WTC11 (cell line): ENCODE measurements at regions not wholly inside any gene's neighbourhood (a gene's known extent, or its start where the extent isn't known, plus 50 kb on each side); places are given as distances from the start of the nearest gene placed in this dataset.

Experiments
- ATAC-seq: fragments of 200-7000 bp; cut with Tn5 transposase; 2 replicates; pipeline ENCODE4 v1.10.0; 2021; ENCODE audit warnings: mild to moderate bottlenecking, moderate library complexity
- CTCF ChIA-PET: fragments of 300-600 bp; sonication (Branson Sonifier 250); formaldehyde crosslinking; loops from one replicate; lab custom pipeline; 2021; ENCODE audit warnings: antibody characterized with exemption; lab: Charles Lee
- POLR2A ChIA-PET: fragments of 350-600 bp; sonication (Branson Sonifier 250); formaldehyde crosslinking; loops from one replicate; lab custom pipeline; 2021; ENCODE audit warnings: antibody characterized with exemption; lab: Charles Lee
- DNase-seq: peaks from one replicate; pipeline ENCODE4 v3.0.0; 2021; ENCODE audit warnings: low spot score
- H3K27ac Mint-ChIP-seq: 2 replicates; pipeline ENCODE4 v1.8.0; 2021; ENCODE audit warnings: mixed read lengths
- H3K27me3 Mint-ChIP-seq: 2 replicates; pipeline ENCODE4 v1.8.0; 2021; ENCODE audit warnings: low read depth, mild to moderate bottlenecking, moderate library complexity, mixed read lengths
- H3K36me3 Mint-ChIP-seq: 2 replicates; pipeline ENCODE4 v1.8.0; 2021; ENCODE audit warnings: mixed read lengths
- H3K4me1 Mint-ChIP-seq: 2 replicates; pipeline ENCODE4 v1.8.0; 2022; ENCODE audit warnings: mixed read lengths
- H3K4me3 Mint-ChIP-seq: 2 replicates; pipeline ENCODE4 v1.8.0; 2021; ENCODE audit warnings: mild to moderate bottlenecking, moderate library complexity, mixed read lengths
- H3K9me3 Mint-ChIP-seq: 2 replicates; pipeline ENCODE4 v1.8.0; 2021; ENCODE audit warnings: mixed read lengths
- ETV6 ChIP-seq: sonication (generic); formaldehyde crosslinking; IDR thresholded peaks from 2 replicates; pipeline ENCODE4 v1.8.1; 2022; ENCODE audit warnings: mild to moderate bottlenecking, missing genetic modification reagents
- FOXP1 ChIP-seq: sonication (generic); formaldehyde crosslinking; IDR thresholded peaks from 2 replicates; pipeline ENCODE4 v1.8.0; 2022; ENCODE audit warnings: missing genetic modification reagents, mild to moderate bottlenecking, moderate library complexity, borderline replicate concordance
- GTF2I ChIP-seq: fragments of 250-450 bp; sonication (Bioruptor Pico); conservative IDR thresholded peaks from 2 replicates; pipeline ENCODE4 v1.4.0; 2021; ENCODE audit warnings: mild to moderate bottlenecking
- KAT7 ChIP-seq: sonication (generic); formaldehyde crosslinking; IDR thresholded peaks from 2 replicates; pipeline ENCODE4 v1.8.1; 2023; ENCODE audit warnings: missing genetic modification reagents, mild to moderate bottlenecking, borderline replicate concordance
- MXD4 ChIP-seq: fragments of 250-450 bp; sonication (Bioruptor Pico); IDR thresholded peaks from 2 replicates; pipeline ENCODE4 v1.8.0; 2021; ENCODE audit warnings: mild to moderate bottlenecking, moderate library complexity, borderline replicate concordance
- NR2C2 ChIP-seq: sonication (generic); formaldehyde crosslinking; IDR thresholded peaks from 2 replicates; pipeline ENCODE4 v1.8.0; 2022; ENCODE audit warnings: mild to moderate bottlenecking, missing genetic modification reagents
- SMAD3 ChIP-seq: sonication (generic); formaldehyde crosslinking; IDR thresholded peaks from 2 replicates; pipeline ENCODE4 v1.8.0; 2022; ENCODE audit warnings: missing genetic modification reagents, mild to moderate bottlenecking, borderline replicate concordance
- SOX15 ChIP-seq: fragments of 250-450 bp; sonication (Bioruptor Pico); IDR thresholded peaks from 2 replicates; pipeline ENCODE4 v1.9.0; 2021; ENCODE audit warnings: mild to moderate bottlenecking
- SP1 ChIP-seq: sonication (generic); formaldehyde crosslinking; conservative IDR thresholded peaks from 2 replicates; pipeline ENCODE4 v1.8.1; 2022; ENCODE audit warnings: missing genetic modification reagents
- TEAD1 ChIP-seq: sonication (generic); formaldehyde crosslinking; IDR thresholded peaks from 2 replicates; pipeline ENCODE4 v1.8.0; 2022; ENCODE audit warnings: mild to moderate bottlenecking, missing genetic modification reagents
- TF ChIP-seq, protein P1 (sequence below): sonication (generic); formaldehyde crosslinking; conservative IDR thresholded peaks from 2 replicates; pipeline ENCODE4 v1.8.1; 2022; ENCODE audit warnings: mild to moderate bottlenecking, missing genetic modification reagents
- TF ChIP-seq, protein P2 (sequence below): sonication (generic); formaldehyde crosslinking; IDR thresholded peaks from 2 replicates; pipeline ENCODE4 v1.8.1; 2023; ENCODE audit warnings: mild to moderate bottlenecking, missing genetic modification reagents, moderate library complexity
- TF ChIP-seq, protein P3 (sequence below): sonication (generic); formaldehyde crosslinking; IDR thresholded peaks from 2 replicates; pipeline ENCODE4 v1.8.0; 2022; ENCODE audit warnings: mild to moderate bottlenecking, missing genetic modification reagents
- TF ChIP-seq, protein P4 (sequence below): fragments of 250-450 bp; sonication (Bioruptor Pico); IDR thresholded peaks from 2 replicates; pipeline ENCODE4 v1.8.0; 2021; ENCODE audit warnings: mild to moderate bottlenecking
- TF ChIP-seq, protein P5 (sequence below): sonication (generic); formaldehyde crosslinking; IDR thresholded peaks from 2 replicates; pipeline ENCODE4 v1.8.1; 2022; ENCODE audit warnings: missing genetic modification reagents, borderline replicate concordance
- TF ChIP-seq, protein P6 (sequence below): sonication (generic); formaldehyde crosslinking; IDR thresholded peaks from 2 replicates; pipeline ENCODE4 v1.8.1; 2022; ENCODE audit warnings: mild to moderate bottlenecking, moderate library complexity, missing genetic modification reagents
- TF ChIP-seq, protein P7 (sequence below): sonication (generic); formaldehyde crosslinking; IDR thresholded peaks from 2 replicates; pipeline ENCODE4 v1.8.1; 2023; ENCODE audit warnings: mild to moderate bottlenecking, missing genetic modification reagents
- TF ChIP-seq, protein P8 (sequence below): fragments of 250-450 bp; sonication (Bioruptor Pico); IDR thresholded peaks from 2 replicates; pipeline ENCODE4 v1.9.0; 2021; ENCODE audit warnings: mild to moderate bottlenecking, borderline replicate concordance
- TF ChIP-seq, protein P9 (sequence below): sonication (generic); formaldehyde crosslinking; conservative IDR thresholded peaks from 2 replicates; pipeline ENCODE4 v1.8.1; 2023; ENCODE audit warnings: mild to moderate bottlenecking, low read depth, missing genetic modification reagents, moderate library complexity

DNA sequence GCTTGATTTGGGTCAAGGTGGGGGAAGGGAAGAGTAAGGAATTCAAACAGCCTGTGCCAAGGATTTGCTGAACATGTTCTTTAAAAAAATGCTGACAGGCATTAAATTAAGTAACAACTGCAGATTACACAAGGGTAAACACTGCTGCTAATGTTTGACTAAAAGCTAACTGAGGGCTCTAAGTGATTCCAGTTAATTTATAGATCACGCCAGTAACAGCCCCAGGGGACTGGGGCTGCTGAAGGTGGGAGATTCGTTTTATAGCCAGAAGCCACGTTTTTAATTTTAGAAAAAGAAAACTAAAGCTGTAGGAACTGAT lies 321.7 kb downstream of the DLEU7 start:
- CTCF ChIA-PET, result interaction anchor here (0.9 kb wide), 1 partner anchor 545 kb away, joined by 3 read pairs; no protein-coding TSS in a partner anchor
- H3K4me1 Mint-ChIP-seq, result peaks cover 44% of the 10 kb centered on the region
- DNase-seq, result no peak

More for the DNA sequence above, 321.7 kb downstream of the DLEU7 start:
- Mint-ChIP-seq H3K9me3 (peaks cover 3% of the 10 kb centered on the region; the same call in 1 of the 2 replicates), H3K27ac (no peak overlapping the region), H3K36me3 (no peaks in the 10 kb centered on the region), H3K27me3 (no peaks in the 10 kb centered on the region), H3K4me3 (no peak overlapping the region)
- TF ChIP-seq MXD4 (CRISPR knock-in tag) (no peak), TEAD1 (CRISPR knock-in tag) (no peak), ETV6 (CRISPR knock-in tag) (no peak), SOX15 (CRISPR knock-in tag) (no peak), KAT7 (CRISPR knock-in tag) (no peak), GTF2I (CRISPR knock-in tag) (no peak), SP1 (CRISPR knock-in tag) (no peak), NR2C2 (CRISPR knock-in tag) (no peak), FOXP1 (CRISPR knock-in tag) (no peak), SMAD3 (no peak)
- TF ChIP-seq, protein P1, sequence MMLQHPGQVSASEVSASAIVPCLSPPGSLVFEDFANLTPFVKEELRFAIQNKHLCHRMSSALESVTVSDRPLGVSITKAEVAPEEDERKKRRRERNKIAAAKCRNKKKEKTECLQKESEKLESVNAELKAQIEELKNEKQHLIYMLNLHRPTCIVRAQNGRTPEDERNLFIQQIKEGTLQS (CRISPR knock-in tag), result no peak
- TF ChIP-seq, protein P2, sequence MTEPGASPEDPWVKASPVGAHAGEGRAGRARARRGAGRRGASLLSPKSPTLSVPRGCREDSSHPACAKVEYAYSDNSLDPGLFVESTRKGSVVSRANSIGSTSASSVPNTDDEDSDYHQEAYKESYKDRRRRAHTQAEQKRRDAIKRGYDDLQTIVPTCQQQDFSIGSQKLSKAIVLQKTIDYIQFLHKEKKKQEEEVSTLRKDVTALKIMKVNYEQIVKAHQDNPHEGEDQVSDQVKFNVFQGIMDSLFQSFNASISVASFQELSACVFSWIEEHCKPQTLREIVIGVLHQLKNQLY (CRISPR knock-in tag), result no peak
- TF ChIP-seq, protein P3, sequence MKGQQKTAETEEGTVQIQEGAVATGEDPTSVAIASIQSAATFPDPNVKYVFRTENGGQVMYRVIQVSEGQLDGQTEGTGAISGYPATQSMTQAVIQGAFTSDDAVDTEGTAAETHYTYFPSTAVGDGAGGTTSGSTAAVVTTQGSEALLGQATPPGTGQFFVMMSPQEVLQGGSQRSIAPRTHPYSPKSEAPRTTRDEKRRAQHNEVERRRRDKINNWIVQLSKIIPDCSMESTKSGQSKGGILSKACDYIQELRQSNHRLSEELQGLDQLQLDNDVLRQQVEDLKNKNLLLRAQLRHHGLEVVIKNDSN (CRISPR knock-in tag), result no peak
- TF ChIP-seq, protein P4, sequence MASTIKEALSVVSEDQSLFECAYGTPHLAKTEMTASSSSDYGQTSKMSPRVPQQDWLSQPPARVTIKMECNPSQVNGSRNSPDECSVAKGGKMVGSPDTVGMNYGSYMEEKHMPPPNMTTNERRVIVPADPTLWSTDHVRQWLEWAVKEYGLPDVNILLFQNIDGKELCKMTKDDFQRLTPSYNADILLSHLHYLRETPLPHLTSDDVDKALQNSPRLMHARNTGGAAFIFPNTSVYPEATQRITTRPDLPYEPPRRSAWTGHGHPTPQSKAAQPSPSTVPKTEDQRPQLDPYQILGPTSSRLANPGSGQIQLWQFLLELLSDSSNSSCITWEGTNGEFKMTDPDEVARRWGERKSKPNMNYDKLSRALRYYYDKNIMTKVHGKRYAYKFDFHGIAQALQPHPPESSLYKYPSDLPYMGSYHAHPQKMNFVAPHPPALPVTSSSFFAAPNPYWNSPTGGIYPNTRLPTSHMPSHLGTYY (CRISPR knock-in tag), result no peak
- TF ChIP-seq, protein P5, sequence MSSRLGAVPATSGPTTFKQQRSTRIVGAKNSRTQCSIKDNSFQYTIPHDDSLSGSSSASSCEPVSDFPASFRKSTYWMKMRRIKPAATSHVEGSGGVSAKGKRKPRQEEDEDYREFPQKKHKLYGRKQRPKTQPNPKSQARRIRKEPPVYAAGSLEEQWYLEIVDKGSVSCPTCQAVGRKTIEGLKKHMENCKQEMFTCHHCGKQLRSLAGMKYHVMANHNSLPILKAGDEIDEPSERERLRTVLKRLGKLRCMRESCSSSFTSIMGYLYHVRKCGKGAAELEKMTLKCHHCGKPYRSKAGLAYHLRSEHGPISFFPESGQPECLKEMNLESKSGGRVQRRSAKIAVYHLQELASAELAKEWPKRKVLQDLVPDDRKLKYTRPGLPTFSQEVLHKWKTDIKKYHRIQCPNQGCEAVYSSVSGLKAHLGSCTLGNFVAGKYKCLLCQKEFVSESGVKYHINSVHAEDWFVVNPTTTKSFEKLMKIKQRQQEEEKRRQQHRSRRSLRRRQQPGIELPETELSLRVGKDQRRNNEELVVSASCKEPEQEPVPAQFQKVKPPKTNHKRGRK, result no peak
- TF ChIP-seq, protein P6, sequence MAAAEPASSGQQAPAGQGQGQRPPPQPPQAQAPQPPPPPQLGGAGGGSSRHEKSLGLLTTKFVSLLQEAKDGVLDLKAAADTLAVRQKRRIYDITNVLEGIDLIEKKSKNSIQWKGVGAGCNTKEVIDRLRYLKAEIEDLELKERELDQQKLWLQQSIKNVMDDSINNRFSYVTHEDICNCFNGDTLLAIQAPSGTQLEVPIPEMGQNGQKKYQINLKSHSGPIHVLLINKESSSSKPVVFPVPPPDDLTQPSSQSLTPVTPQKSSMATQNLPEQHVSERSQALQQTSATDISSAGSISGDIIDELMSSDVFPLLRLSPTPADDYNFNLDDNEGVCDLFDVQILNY (CRISPR knock-in tag), result no peak
- TF ChIP-seq, protein P7, sequence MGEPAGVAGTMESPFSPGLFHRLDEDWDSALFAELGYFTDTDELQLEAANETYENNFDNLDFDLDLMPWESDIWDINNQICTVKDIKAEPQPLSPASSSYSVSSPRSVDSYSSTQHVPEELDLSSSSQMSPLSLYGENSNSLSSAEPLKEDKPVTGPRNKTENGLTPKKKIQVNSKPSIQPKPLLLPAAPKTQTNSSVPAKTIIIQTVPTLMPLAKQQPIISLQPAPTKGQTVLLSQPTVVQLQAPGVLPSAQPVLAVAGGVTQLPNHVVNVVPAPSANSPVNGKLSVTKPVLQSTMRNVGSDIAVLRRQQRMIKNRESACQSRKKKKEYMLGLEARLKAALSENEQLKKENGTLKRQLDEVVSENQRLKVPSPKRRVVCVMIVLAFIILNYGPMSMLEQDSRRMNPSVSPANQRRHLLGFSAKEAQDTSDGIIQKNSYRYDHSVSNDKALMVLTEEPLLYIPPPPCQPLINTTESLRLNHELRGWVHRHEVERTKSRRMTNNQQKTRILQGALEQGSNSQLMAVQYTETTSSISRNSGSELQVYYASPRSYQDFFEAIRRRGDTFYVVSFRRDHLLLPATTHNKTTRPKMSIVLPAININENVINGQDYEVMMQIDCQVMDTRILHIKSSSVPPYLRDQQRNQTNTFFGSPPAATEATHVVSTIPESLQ, result no peak
- TF ChIP-seq, protein P8, sequence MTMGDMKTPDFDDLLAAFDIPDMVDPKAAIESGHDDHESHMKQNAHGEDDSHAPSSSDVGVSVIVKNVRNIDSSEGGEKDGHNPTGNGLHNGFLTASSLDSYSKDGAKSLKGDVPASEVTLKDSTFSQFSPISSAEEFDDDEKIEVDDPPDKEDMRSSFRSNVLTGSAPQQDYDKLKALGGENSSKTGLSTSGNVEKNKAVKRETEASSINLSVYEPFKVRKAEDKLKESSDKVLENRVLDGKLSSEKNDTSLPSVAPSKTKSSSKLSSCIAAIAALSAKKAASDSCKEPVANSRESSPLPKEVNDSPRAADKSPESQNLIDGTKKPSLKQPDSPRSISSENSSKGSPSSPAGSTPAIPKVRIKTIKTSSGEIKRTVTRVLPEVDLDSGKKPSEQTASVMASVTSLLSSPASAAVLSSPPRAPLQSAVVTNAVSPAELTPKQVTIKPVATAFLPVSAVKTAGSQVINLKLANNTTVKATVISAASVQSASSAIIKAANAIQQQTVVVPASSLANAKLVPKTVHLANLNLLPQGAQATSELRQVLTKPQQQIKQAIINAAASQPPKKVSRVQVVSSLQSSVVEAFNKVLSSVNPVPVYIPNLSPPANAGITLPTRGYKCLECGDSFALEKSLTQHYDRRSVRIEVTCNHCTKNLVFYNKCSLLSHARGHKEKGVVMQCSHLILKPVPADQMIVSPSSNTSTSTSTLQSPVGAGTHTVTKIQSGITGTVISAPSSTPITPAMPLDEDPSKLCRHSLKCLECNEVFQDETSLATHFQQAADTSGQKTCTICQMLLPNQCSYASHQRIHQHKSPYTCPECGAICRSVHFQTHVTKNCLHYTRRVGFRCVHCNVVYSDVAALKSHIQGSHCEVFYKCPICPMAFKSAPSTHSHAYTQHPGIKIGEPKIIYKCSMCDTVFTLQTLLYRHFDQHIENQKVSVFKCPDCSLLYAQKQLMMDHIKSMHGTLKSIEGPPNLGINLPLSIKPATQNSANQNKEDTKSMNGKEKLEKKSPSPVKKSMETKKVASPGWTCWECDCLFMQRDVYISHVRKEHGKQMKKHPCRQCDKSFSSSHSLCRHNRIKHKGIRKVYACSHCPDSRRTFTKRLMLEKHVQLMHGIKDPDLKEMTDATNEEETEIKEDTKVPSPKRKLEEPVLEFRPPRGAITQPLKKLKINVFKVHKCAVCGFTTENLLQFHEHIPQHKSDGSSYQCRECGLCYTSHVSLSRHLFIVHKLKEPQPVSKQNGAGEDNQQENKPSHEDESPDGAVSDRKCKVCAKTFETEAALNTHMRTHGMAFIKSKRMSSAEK, result no peak
- TF ChIP-seq, protein P9, sequence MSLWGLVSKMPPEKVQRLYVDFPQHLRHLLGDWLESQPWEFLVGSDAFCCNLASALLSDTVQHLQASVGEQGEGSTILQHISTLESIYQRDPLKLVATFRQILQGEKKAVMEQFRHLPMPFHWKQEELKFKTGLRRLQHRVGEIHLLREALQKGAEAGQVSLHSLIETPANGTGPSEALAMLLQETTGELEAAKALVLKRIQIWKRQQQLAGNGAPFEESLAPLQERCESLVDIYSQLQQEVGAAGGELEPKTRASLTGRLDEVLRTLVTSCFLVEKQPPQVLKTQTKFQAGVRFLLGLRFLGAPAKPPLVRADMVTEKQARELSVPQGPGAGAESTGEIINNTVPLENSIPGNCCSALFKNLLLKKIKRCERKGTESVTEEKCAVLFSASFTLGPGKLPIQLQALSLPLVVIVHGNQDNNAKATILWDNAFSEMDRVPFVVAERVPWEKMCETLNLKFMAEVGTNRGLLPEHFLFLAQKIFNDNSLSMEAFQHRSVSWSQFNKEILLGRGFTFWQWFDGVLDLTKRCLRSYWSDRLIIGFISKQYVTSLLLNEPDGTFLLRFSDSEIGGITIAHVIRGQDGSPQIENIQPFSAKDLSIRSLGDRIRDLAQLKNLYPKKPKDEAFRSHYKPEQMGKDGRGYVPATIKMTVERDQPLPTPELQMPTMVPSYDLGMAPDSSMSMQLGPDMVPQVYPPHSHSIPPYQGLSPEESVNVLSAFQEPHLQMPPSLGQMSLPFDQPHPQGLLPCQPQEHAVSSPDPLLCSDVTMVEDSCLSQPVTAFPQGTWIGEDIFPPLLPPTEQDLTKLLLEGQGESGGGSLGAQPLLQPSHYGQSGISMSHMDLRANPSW (CRISPR knock-in tag), result no peak
- ATAC-seq, result no peak
- POLR2A ChIA-PET, result no interaction called here
